Natural killer cell (primary cell): ENCODE measurements at regions not wholly inside any gene's neighbourhood (a gene's known extent, or its start where the extent isn't known, plus 50 kb on each side); places are given as distances from the start of the nearest gene placed in this dataset.

Experiments used
- ATAC-seq, 3 donors: fragments of 150-1000 bp in 2 of 3; fragments of 200-7000 bp in 1 of 3; cut with Tn5 transposase; 1 replicate in 1 of 3; 2 replicates in 2 of 3; pipeline ENCODE4 v1.10.0; 2021; ENCODE audit warnings: mild to moderate bottlenecking in 2 of 3, moderate library complexity in 2 of 3
- DNase-seq, 2 donors: peaks; one replicate each; pipeline versions ENCODE4 v3.0.0 to v3.0.0-alpha.2; 2013 to 2021; ENCODE audit warnings: mixed read lengths in 1 of 2
- H3K27ac ChIP-seq: one replicate; pipeline ENCODE4 v1.5.1; 2013; ENCODE audit warnings: mild to moderate bottlenecking, low read length
- H3K27me3 ChIP-seq: one replicate; pipeline ENCODE4 v1.6.1; 2013; ENCODE audit warnings: low read length; ENCODE audit not compliant: control insufficient read depth, insufficient read depth
- H3K36me3 ChIP-seq: one replicate; pipeline ENCODE4 v1.6.1; 2013; ENCODE audit warnings: low read length; ENCODE audit not compliant: control insufficient read depth, insufficient read depth
- H3K4me1 ChIP-seq: one replicate; pipeline ENCODE4 v1.6.1; 2013; ENCODE audit warnings: low read length; ENCODE audit not compliant: control insufficient read depth, insufficient read depth
- H3K4me3 ChIP-seq: one replicate; pipeline ENCODE4 v1.5.1; 2013; ENCODE audit warnings: low read length
- H3K9me3 ChIP-seq: one replicate; pipeline ENCODE4 v1.6.1; 2013; ENCODE audit warnings: low read length; ENCODE audit not compliant: control insufficient read depth, insufficient read depth
- H3K27ac Mint-ChIP-seq, 2 donors: one replicate each; pipeline ENCODE4 v1.8.0; 2022; ENCODE audit warnings: mild to moderate bottlenecking in 2 of 2, mixed read lengths in 2 of 2, moderate library complexity in 1 of 2
- H3K27me3 Mint-ChIP-seq, 2 donors: one replicate each; pipeline ENCODE4 v1.8.0; 2022; ENCODE audit warnings: low read depth in 2 of 2, mixed read lengths in 2 of 2
- H3K36me3 Mint-ChIP-seq: one replicate; pipeline ENCODE4 v1.8.0; 2022; ENCODE audit warnings: mixed read lengths
- H3K4me1 Mint-ChIP-seq, 2 donors: one replicate each; pipeline ENCODE4 v1.8.0; 2022; ENCODE audit warnings: mixed read lengths in 2 of 2
- H3K4me3 Mint-ChIP-seq: one replicate; pipeline ENCODE4 v1.8.0; 2022; ENCODE audit warnings: mild to moderate bottlenecking, moderate library complexity, mixed read lengths
- H3K9me3 Mint-ChIP-seq, 2 donors: one replicate each; pipeline ENCODE4 v1.8.0; 2022; ENCODE audit warnings: mixed read lengths in 2 of 2
- CTCF ChIP-seq: fragments of 200-600 bp; IDR thresholded peaks from one replicate; pipeline ENCODE4 v1.8.0; 2022; ENCODE audit warnings: antibody characterized with exemption
- WGBS: methylation state at CpG from one replicate; pipeline ENCODE4 v1.1.7; 2013; ENCODE audit warnings: missing lambda C conversion rate; ENCODE audit not compliant: insufficient coverage; 5-methylcytosine and 5-hydroxymethylcytosine counted together
- intact Hi-C: fragments of 100-400 bp; cut with micrococcal nuclease; formaldehyde crosslinking; loops from one replicate; pipeline ENCODE4 v1.14.2; 2022

GRCh38 chr4:151887031-151887815 is 126.4 kb upstream of the GATB start:
- peaks cover 0 to 8% of the 10 kb centered on the region in 2 donors for H3K4me1 Mint-ChIP-seq
- peaks cover 10% of the 10 kb centered on the region for H3K4me1 ChIP-seq
- no peaks in the 10 kb centered on the region for H3K9me3 Mint-ChIP-seq
- H3K27me3 Mint-ChIP-seq = peaks cover 0 to 11% of the 10 kb centered on the region in 2 donors
- intact Hi-C loops = no loop called here
- WGBS = 58% methylated on average over 9 of the region's 9 CpGs
- H3K4me3 Mint-ChIP-seq = no peak overlapping the region
- no peaks in the 10 kb centered on the region for H3K36me3 ChIP-seq
- no peaks in the 10 kb centered on the region for H3K36me3 Mint-ChIP-seq
- H3K9me3 ChIP-seq = peaks cover 3% of the 10 kb centered on the region
- no peak overlapping the region for H3K4me3 ChIP-seq
- no peak for TF ChIP-seq CTCF
- ATAC-seq = no peak
- H3K27me3 ChIP-seq = no peaks in the 10 kb centered on the region
- DNase-seq = peak in 1 of 2 donors; percentile 14
- H3K27ac ChIP-seq = no peak overlapping the region
- H3K27ac Mint-ChIP-seq = no peak overlapping the region

GRCh38 chr4:151885123-151885522 is 124.3 kb upstream of the GATB start:
- no peak overlapping the region for H3K4me3 Mint-ChIP-seq
- intact Hi-C loops = no loop called here
- no peak for DNase-seq
- peaks cover 0 to 10% of the 10 kb centered on the region in 2 donors for H3K27me3 Mint-ChIP-seq
- no peaks in the 10 kb centered on the region for H3K36me3 ChIP-seq
- 90% methylated on average over 4 of the region's 5 CpGs for WGBS
- no peaks in the 10 kb centered on the region for H3K27me3 ChIP-seq
- ATAC-seq = no peak
- no peaks in the 10 kb centered on the region for H3K9me3 Mint-ChIP-seq
- H3K9me3 ChIP-seq = peaks cover 3% of the 10 kb centered on the region
- H3K36me3 Mint-ChIP-seq = no peaks in the 10 kb centered on the region
- TF ChIP-seq CTCF = no peak
- H3K4me3 ChIP-seq = no peak overlapping the region
- peaks cover 10% of the 10 kb centered on the region for H3K4me1 ChIP-seq
- peaks cover 0 to 8% of the 10 kb centered on the region in 2 donors for H3K4me1 Mint-ChIP-seq
- no peak overlapping the region for H3K27ac Mint-ChIP-seq
- no peak overlapping the region for H3K27ac ChIP-seq

GRCh38 chr4:151883747-151884146 is 122.9 kb upstream of the GATB start:
- H3K9me3 ChIP-seq = peaks cover 3% of the 10 kb centered on the region
- peaks cover 0 to 8% of the 10 kb centered on the region in 2 donors for H3K4me1 Mint-ChIP-seq
- peaks cover 0 to 14% of the 10 kb centered on the region in 2 donors for H3K27me3 Mint-ChIP-seq
- intact Hi-C loops = no loop called here
- no peak for DNase-seq
- ATAC-seq = no peak
- 98% methylated on average over 4 of the region's 4 CpGs for WGBS
- no peak for TF ChIP-seq CTCF
- H3K27ac Mint-ChIP-seq = no peak overlapping the region
- no peak overlapping the region for H3K4me3 ChIP-seq
- H3K4me3 Mint-ChIP-seq = no peak overlapping the region
- no peak overlapping the region for H3K27ac ChIP-seq
- H3K9me3 Mint-ChIP-seq = no peaks in the 10 kb centered on the region
- H3K4me1 ChIP-seq = peaks cover 10% of the 10 kb centered on the region
- H3K36me3 Mint-ChIP-seq = no peaks in the 10 kb centered on the region
- H3K36me3 ChIP-seq = no peaks in the 10 kb centered on the region
- no peaks in the 10 kb centered on the region for H3K27me3 ChIP-seq
